C4-2B (cell line): ENCODE measurements at regions not wholly inside any gene's neighbourhood (a gene's known extent, or its start where the extent isn't known, plus 50 kb on each side); places are given as distances from the start of the nearest gene placed in this dataset.
"Not testable (repeated sequence)": the region's sequence is repeated elsewhere in the genome, so short reads cannot be mapped to it uniquely, and the experiment has no call there.

Experiments
- H3K27ac ChIP-seq: fragments of 450-650 bp; 2 replicates; pipeline ENCODE4 v1.5.1; 2017
- CTCF ChIP-seq: fragments of 450-650 bp; conservative IDR thresholded peaks from 2 replicates; pipeline ENCODE4 v1.5.1; 2017; ENCODE audit warnings: mild to moderate bottlenecking
- ZFX ChIP-seq: fragments of 450-650 bp; IDR thresholded peaks from 2 replicates; pipeline ENCODE4 v1.6.1; 2017

DNA sequence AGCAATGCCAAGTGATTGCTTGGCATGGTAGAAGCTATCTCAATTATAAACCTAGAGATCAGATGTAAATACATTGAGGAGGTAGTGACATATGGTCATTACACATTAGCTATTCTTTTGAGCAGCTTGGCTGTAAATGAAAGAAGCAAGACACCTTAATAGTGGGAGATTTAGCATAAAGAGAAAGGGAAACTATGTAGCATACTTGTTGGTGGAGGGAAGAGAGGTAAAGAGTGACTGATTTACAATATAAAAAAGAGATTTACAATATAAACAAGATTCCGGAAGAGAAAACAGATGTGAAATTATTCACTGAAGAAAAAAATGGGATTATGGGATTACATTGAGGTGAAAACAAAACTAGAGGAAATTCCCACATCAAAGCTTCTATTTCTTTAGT lies 2009.6 kb downstream of the OLFM4 start:
- no peak overlapping the region for H3K27ac ChIP-seq

GRCh38 chr13:55053891-55054550 lies 2025.4 kb downstream of the OLFM4 start:
- not testable (repeated sequence) for H3K27ac ChIP-seq

More for the DNA sequence above, 2009.6 kb downstream of the OLFM4 start:
- no peak for TF ChIP-seq ZFX
- TF ChIP-seq CTCF = no peak

DNA sequence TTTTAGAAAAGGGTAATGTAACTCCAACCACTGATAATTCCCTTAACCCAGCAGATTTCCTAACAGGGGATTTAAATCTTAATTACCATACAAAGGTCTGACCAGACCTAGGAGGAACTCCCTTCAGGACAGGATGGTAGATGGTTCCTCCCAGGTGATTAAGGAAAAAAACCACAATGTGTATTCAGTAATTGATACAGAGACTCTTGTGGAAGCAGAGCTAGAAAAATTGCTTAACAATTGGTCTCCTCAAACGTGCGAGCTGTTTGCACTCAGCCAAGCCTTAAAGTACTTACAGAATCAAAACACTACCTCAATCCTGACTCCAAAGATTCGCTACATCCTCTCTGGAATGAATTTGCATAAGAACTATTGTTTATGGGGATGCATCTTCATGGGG lies 2027.1 kb downstream of the OLFM4 start:
- not testable (repeated sequence) for H3K27ac ChIP-seq

DNA sequence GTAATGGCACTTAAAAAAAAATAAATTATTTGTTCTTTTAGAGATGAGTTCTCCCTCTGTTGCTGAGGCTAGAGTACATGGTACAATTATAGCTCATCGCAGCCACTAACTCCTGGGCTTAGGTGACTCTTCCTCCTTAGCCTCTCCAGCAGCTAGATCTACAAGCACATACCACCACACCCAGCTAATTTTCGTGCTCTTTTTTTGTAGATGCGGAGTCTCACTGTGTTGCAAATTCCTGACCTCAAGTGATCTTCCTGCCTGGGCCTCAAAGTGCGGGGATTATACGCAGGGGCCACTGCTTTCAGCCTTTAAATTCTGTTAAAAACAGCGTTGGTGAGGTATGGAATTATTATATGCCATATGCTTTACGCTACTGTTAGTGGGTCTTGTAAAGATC lies 2034.0 kb downstream of the OLFM4 start:
- no peak for TF ChIP-seq ZFX
- no peak for TF ChIP-seq CTCF
- H3K27ac ChIP-seq = no peak overlapping the region

DNA sequence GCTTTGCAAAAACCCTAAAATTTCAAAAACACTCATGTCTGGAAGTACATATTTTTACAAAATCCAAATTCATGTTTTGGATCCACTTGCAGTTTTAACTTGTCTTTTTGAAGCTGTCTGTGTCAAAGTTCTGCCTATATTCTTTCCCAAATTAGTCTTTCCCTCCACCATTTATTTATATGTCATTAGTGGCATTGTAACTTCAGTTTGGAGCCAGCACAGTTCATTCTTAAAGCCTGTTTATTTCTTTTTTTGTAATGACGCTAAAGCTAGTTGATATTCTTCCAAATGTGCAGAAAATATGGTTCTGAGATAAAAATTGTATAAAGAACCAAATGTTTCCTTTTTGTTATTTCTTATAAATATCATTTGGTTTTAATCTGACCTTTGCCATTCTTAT lies 2039.3 kb downstream of the OLFM4 start:
- TF ChIP-seq CTCF (no peak), ZFX (no peak)
- H3K27ac ChIP-seq = no peak overlapping the region

GRCh38 chr13:55069746-55070145 lies 2041.1 kb downstream of the OLFM4 start:
- H3K27ac ChIP-seq = no peak overlapping the region
- no peak for TF ChIP-seq CTCF
- no peak for TF ChIP-seq ZFX

GRCh38 chr13:55073000-55073399 lies 2044.4 kb downstream of the OLFM4 start:
- TF ChIP-seq ZFX = no peak
- TF ChIP-seq CTCF = no peak
- no peak overlapping the region for H3K27ac ChIP-seq

- no peak overlapping the region for H3K27ac ChIP-seq
- no peak for TF ChIP-seq ZFX
- no peak for TF ChIP-seq CTCF
These were observed 2056.0 kb downstream of the OLFM4 start for GRCh38 chr13:55084630-55085029.
